CD14-positive monocyte (primary cell): ENCODE measurements at regions not wholly inside any gene's neighbourhood (a gene's known extent, or its start where the extent isn't known, plus 50 kb on each side); places are given as distances from the start of the nearest gene placed in this dataset.

ENCODE experiments used
- DNase-seq, 3 donors: peaks; one replicate each; pipeline ENCODE4 v3.0.0-alpha.2; 2011 to 2022
- H2AFZ ChIP-seq: 2 replicates; pipeline ENCODE4 v1.6.0; 2012; ENCODE audit warnings: mild to moderate bottlenecking, low read depth, low read length, inconsistent platforms; ENCODE audit not compliant: insufficient read depth, poor library complexity, severe bottlenecking
- H3K27ac ChIP-seq, 2 donors: 1 replicate in 1 of 2; 2 replicates in 1 of 2; pipeline ENCODE4 v1.5.1; 2012 to 2013; ENCODE audit warnings: low read length in 2 of 2, control low read depth in 1 of 2, inconsistent platforms in 1 of 2, low read depth in 1 of 2, mild to moderate bottlenecking in 1 of 2
- H3K27me3 ChIP-seq, 2 donors: one replicate each; pipeline versions ENCODE4 v1.6.0 to v1.6.1; 2011 to 2013; ENCODE audit warnings: low read length in 2 of 2; ENCODE audit not compliant: control insufficient read depth in 2 of 2, insufficient read depth in 2 of 2
- H3K36me3 ChIP-seq, 2 donors: replicated peaks in 1 of 2; 1 replicate in 1 of 2; 2 replicates in 1 of 2; pipeline versions ENCODE4 v1.5.1 to v1.6.1; 2012 to 2013; ENCODE audit warnings: low read length in 2 of 2, control low read depth in 1 of 2, inconsistent platforms in 1 of 2, mild to moderate bottlenecking in 1 of 2; ENCODE audit not compliant: insufficient read depth in 2 of 2, control insufficient read depth in 1 of 2
- H3K4me1 ChIP-seq, 2 donors: 1 replicate in 1 of 2; 2 replicates in 1 of 2; pipeline versions ENCODE4 v1.5.1 to v1.6.1; 2012 to 2013; ENCODE audit warnings: low read length in 2 of 2, control low read depth in 1 of 2, inconsistent platforms in 1 of 2, mild to moderate bottlenecking in 1 of 2, moderate library complexity in 1 of 2; ENCODE audit not compliant: insufficient read depth in 2 of 2, control insufficient read depth in 1 of 2
- H3K4me2 ChIP-seq: replicated peaks from 2 replicates; pipeline ENCODE3; 2012; ENCODE audit warnings: low read length, moderate library complexity, mild to moderate bottlenecking; ENCODE audit not compliant: poor library complexity, severe bottlenecking; ENCODE audit errors: extremely low read depth
- H3K4me3 ChIP-seq, 3 experiments: fragments of 200-600 bp in 1 of 3; sonication (generic) in 1 of 3; replicated peaks in 1 of 3; 1 replicate in 2 of 3; 2 replicates in 1 of 3; pipeline ENCODE4 v1.5.1; 2011 to 2013; ENCODE audit warnings: low read length in 3 of 3, mild to moderate bottlenecking in 3 of 3, control low read depth in 2 of 3, low read depth in 2 of 3, inconsistent platforms in 1 of 3, moderate library complexity in 1 of 3
- H3K79me2 ChIP-seq: 2 replicates; pipeline ENCODE4 v1.6.0; 2012; ENCODE audit warnings: mild to moderate bottlenecking, control low read depth, inconsistent platforms, low read length, moderate library complexity; ENCODE audit not compliant: insufficient read depth
- H3K9ac ChIP-seq: 2 replicates; pipeline ENCODE4 v1.6.0; 2017; ENCODE audit warnings: low read length, mild to moderate bottlenecking; ENCODE audit not compliant: insufficient read depth, poor library complexity, severe bottlenecking
- H3K9me3 ChIP-seq, 2 donors: replicated peaks in 1 of 2; 1 replicate in 1 of 2; 2 replicates in 1 of 2; pipeline versions ENCODE4 v1.5.1 to v1.6.1; 2012 to 2013; ENCODE audit warnings: low read length in 2 of 2, control low read depth in 1 of 2; ENCODE audit not compliant: control insufficient read depth in 1 of 2, insufficient read depth in 1 of 2
- H4K20me1 ChIP-seq: 2 replicates; pipeline ENCODE4 v1.6.0; 2012; ENCODE audit warnings: mild to moderate bottlenecking, low read length, control low read depth, moderate library complexity; ENCODE audit not compliant: insufficient read depth
- H3K27ac Mint-ChIP-seq, 7 donors: one replicate each; pipeline ENCODE4 v1.8.0; 2020; ENCODE audit warnings: mild to moderate bottlenecking in 7 of 7, mixed read lengths in 7 of 7, moderate library complexity in 6 of 7, inconsistent platforms in 2 of 7
- H3K27me3 Mint-ChIP-seq, 3 donors: one replicate each; pipeline ENCODE4 v1.8.0; 2021 to 2022; ENCODE audit warnings: low read depth in 3 of 3, mild to moderate bottlenecking in 3 of 3, mixed read lengths in 3 of 3, moderate library complexity in 3 of 3, inconsistent platforms in 1 of 3
- H3K36me3 Mint-ChIP-seq, 2 donors: one replicate each; pipeline ENCODE4 v1.8.0; 2020; ENCODE audit warnings: mixed read lengths in 2 of 2, inconsistent platforms in 1 of 2, mild to moderate bottlenecking in 1 of 2
- H3K4me1 Mint-ChIP-seq: one replicate; pipeline ENCODE4 v1.8.0; 2020; ENCODE audit warnings: mild to moderate bottlenecking, mixed read lengths
- H3K4me3 Mint-ChIP-seq, 2 donors: one replicate each; pipeline ENCODE4 v1.8.0; 2020; ENCODE audit warnings: mild to moderate bottlenecking in 2 of 2, mixed read lengths in 2 of 2, moderate library complexity in 1 of 2
- H3K9me3 Mint-ChIP-seq, 7 donors: one replicate each; pipeline ENCODE4 v1.8.0; 2020 to 2022; ENCODE audit warnings: mixed read lengths in 7 of 7, mild to moderate bottlenecking in 6 of 7, moderate library complexity in 6 of 7, inconsistent platforms in 2 of 7
- CTCF ChIP-seq: fragments of 200-600 bp; IDR thresholded peaks from one replicate; pipeline ENCODE4 v1.8.0; 2022; ENCODE audit warnings: antibody characterized with exemption, mild to moderate bottlenecking
- WGBS: methylation state at CpG from one replicate; pipeline ENCODE4 v1.1.5; 2013; ENCODE audit warnings: missing lambda C conversion rate; ENCODE audit not compliant: insufficient coverage; 5-methylcytosine and 5-hydroxymethylcytosine counted together
- intact Hi-C, 2 donors: fragments of 100-400 bp; cut with micrococcal nuclease; formaldehyde crosslinking; loops; one replicate each; pipeline versions ENCODE4 v1.15.0 to v1.15.1; 2023

DNA sequence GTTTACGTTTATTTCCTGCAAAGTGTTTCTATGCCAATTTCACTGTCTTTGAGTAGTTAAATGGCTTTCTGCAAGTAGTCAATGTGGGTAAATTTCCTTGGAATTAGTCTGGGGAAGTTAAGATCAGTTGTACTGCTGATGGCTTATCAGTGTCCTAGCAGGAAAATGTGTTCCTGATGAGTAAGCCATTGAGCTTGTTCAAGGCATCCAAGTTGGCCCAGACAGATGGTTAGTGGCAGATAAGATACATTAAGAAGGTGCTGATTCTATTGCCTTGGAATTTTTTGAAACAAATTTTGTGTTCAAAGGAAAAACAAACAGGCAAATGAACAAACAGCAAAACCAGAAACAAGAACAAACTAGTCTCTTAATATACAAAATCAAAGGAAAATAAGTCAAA, 258.4 kb downstream of the MAP2K6 start:
- Mint-ChIP-seq H3K27me3 (peaks cover 0 to 3% (median 2%) of the 10 kb centered on the region in 3 donors), H3K4me3 (no peak overlapping the region), H3K36me3 (no peaks in the 10 kb centered on the region), H3K9me3 (peaks cover 0 to 9% (median 2%) of the 10 kb centered on the region in 7 donors), H3K27ac (no peak overlapping the region), H3K4me1 (no peaks in the 10 kb centered on the region)
- WGBS = 100% methylated on average over 1 of the region's 1 CpG
- DNase-seq = no peak
- H3K27ac ChIP-seq = no peak overlapping the region
- H3K9me3 ChIP-seq = no peaks in the 10 kb centered on the region
- no peaks in the 10 kb centered on the region for H3K27me3 ChIP-seq
- H4K20me1 ChIP-seq = no peaks in the 10 kb centered on the region
- H3K4me1 ChIP-seq = no peaks in the 10 kb centered on the region
- intact Hi-C loops = no loop called here
- TF ChIP-seq CTCF = no peak
- H2AFZ ChIP-seq = no peak overlapping the region
- no peaks in the 10 kb centered on the region for H3K36me3 ChIP-seq
- H3K9ac ChIP-seq = no peak overlapping the region
- H3K79me2 ChIP-seq = no peaks in the 10 kb centered on the region
- H3K4me2 ChIP-seq = no peak overlapping the region
- H3K4me3 ChIP-seq = no peak overlapping the region

- H3K27me3 Mint-ChIP-seq = peaks cover 0 to 3% (median 0%) of the 10 kb centered on the region in 3 donors
- Histone ChIP-seq H3K27me3 (no peaks in the 10 kb centered on the region), H3K9ac (no peak overlapping the region), H3K9me3 (no peaks in the 10 kb centered on the region), H3K36me3 (no peaks in the 10 kb centered on the region), H3K4me2 (no peak overlapping the region), H4K20me1 (no peaks in the 10 kb centered on the region), H3K4me3 (no peak overlapping the region), H3K27ac (no peak overlapping the region), H3K79me2 (no peaks in the 10 kb centered on the region), H2AFZ (no peak overlapping the region), H3K4me1 (no peaks in the 10 kb centered on the region)
- no CpG with 5 or more reads among the region's 6 CpGs for WGBS
- no peaks in the 10 kb centered on the region for H3K36me3 Mint-ChIP-seq
- intact Hi-C loops = no loop called here
- no peak overlapping the region for H3K4me3 Mint-ChIP-seq
- peaks cover 0 to 3% (median 0%) of the 10 kb centered on the region in 7 donors for H3K9me3 Mint-ChIP-seq
- no peak overlapping the region for H3K27ac Mint-ChIP-seq
- H3K4me1 Mint-ChIP-seq = no peaks in the 10 kb centered on the region
- no peak for TF ChIP-seq CTCF
- DNase-seq = no peak
These were observed 262.6 kb downstream of the MAP2K6 start for GRCh38 chr17:69677130-69677529.
